ENCODE measurements at regions not wholly inside any gene's neighbourhood (a gene's known extent, or its start where the extent isn't known, plus 50 kb on each side); places are given as distances from the start of the nearest gene placed in this dataset.

- Histone ChIP-seq H3K4me1 (ENCODE audit: control insufficient read depth in 4 of 4, insufficient read depth in 4 of 4, low read length in 3 of 4) (peaks cover 1 to 16% (median 10%) of the 10 kb centered on the region in 4 donors), H3K9me3 (ENCODE audit: control insufficient read depth in 4 of 4, low read length in 3 of 4) (no peaks in the 10 kb centered on the region), H3K4me3 (ENCODE audit: low read depth in 1 of 3, low read length in 3 of 3) (no peak overlapping the region), H3K27me3 (ENCODE audit: control insufficient read depth in 4 of 4, insufficient read depth in 4 of 4, low read length in 3 of 4) (no peaks in the 10 kb centered on the region), H3K9ac (ENCODE audit: low read depth in 1 of 2, low read length in 2 of 2) (no peak overlapping the region), H3K27ac (ENCODE audit: low read depth in 1 of 2, low read length in 2 of 2) (peak overlapping the region in 1 of 2 donors; percentile 20), H3K36me3 (ENCODE audit: control insufficient read depth in 4 of 4, insufficient read depth in 3 of 4, low read depth in 1 of 4, low read length in 3 of 4) (no peaks in the 10 kb centered on the region)
- TF ChIP-seq HNF4A (conservative IDR thresholded peaks at IDR 0.05), result no peak
- TF ChIP-seq NR2F2 (IDR thresholded peaks at IDR 0.05), result peak; percentile 90
- peak; percentile 29 to 61 for TF ChIP-seq RXRA (IDR thresholded peaks at IDR 0.05)
- peak; percentile 12 to 54 for TF ChIP-seq RAD21 (IDR thresholded peaks at IDR 0.05)
- DNase-seq (ENCODE audit: low spot score), result no peak
- WGBS, result 64% methylated on average over 3 of the region's 3 CpGs
Measured at GRCh38 chr15:62920682-62921502, 121.7 kb upstream of the TPM1 start.

- H3K9me3 ChIP-seq (ENCODE audit: control insufficient read depth in 4 of 4, low read length in 3 of 4), result no peaks in the 10 kb centered on the region
- TF ChIP-seq TAF1 (conservative IDR thresholded peaks at IDR 0.05) (no peak), RAD21 (IDR thresholded peaks at IDR 0.05) (no peak), NR2F2 (IDR thresholded peaks at IDR 0.05) (peak; percentile 41), MAX (IDR thresholded peaks at IDR 0.05) (no peak), FOXA2 (IDR thresholded peaks at IDR 0.05) (no peak)
- DNase-seq (ENCODE audit: low spot score), result no peak
- no peak overlapping the region for H3K27ac ChIP-seq (ENCODE audit: low read depth in 1 of 2, low read length in 2 of 2)
- no peak overlapping the region for H3K4me3 ChIP-seq (ENCODE audit: low read depth in 1 of 3, low read length in 3 of 3)
- WGBS, result 75% methylated on average over 3 of the region's 3 CpGs
- H3K36me3 ChIP-seq (ENCODE audit: control insufficient read depth in 4 of 4, insufficient read depth in 3 of 4, low read depth in 1 of 4, low read length in 3 of 4), result no peaks in the 10 kb centered on the region
- H3K9ac ChIP-seq (ENCODE audit: low read depth in 1 of 2, low read length in 2 of 2), result no peak overlapping the region
- H3K27me3 ChIP-seq (ENCODE audit: control insufficient read depth in 4 of 4, insufficient read depth in 4 of 4, low read length in 3 of 4), result no peaks in the 10 kb centered on the region
- peaks cover 1 to 18% (median 10%) of the 10 kb centered on the region in 4 donors for H3K4me1 ChIP-seq (ENCODE audit: control insufficient read depth in 4 of 4, insufficient read depth in 4 of 4, low read length in 3 of 4)
Measured at GRCh38 chr15:62922514-62922913, 120.0 kb upstream of the TPM1 start.

GRCh38 chr15:62925875-62926274 lies 116.7 kb upstream of the TPM1 start:
- Histone ChIP-seq H3K9ac (ENCODE audit: low read depth in 1 of 2, low read length in 2 of 2) (no peak overlapping the region), H3K27me3 (ENCODE audit: control insufficient read depth in 4 of 4, insufficient read depth in 4 of 4, low read length in 3 of 4) (no peaks in the 10 kb centered on the region), H3K9me3 (ENCODE audit: control insufficient read depth in 4 of 4, low read length in 3 of 4) (no peaks in the 10 kb centered on the region), H3K36me3 (ENCODE audit: control insufficient read depth in 4 of 4, insufficient read depth in 3 of 4, low read depth in 1 of 4, low read length in 3 of 4) (no peaks in the 10 kb centered on the region), H3K27ac (ENCODE audit: low read depth in 1 of 2, low read length in 2 of 2) (no peak overlapping the region), H3K4me3 (ENCODE audit: low read depth in 1 of 3, low read length in 3 of 3) (no peak overlapping the region), H3K4me1 (ENCODE audit: control insufficient read depth in 4 of 4, insufficient read depth in 4 of 4, low read length in 3 of 4) (peaks cover 1 to 10% (median 5%) of the 10 kb centered on the region in 4 donors)
- TF ChIP-seq ZBTB33 (IDR thresholded peaks at IDR 0.05) (no peak), HNF4A (conservative IDR thresholded peaks at IDR 0.05) (peak; percentile 24 to 31), SP1 (IDR thresholded peaks at IDR 0.05) (no peak), FOXA1 (IDR thresholded peaks at IDR 0.05) (no peak), EGR1 (IDR thresholded peaks at IDR 0.05; ENCODE audit: low read depth in 2 of 2) (no peak), NR2F2 (IDR thresholded peaks at IDR 0.05) (no peak), TAF1 (conservative IDR thresholded peaks at IDR 0.05) (no peak), CTCF (IDR thresholded peaks at IDR 0.05; ENCODE audit: low read depth, low read length, missing input control) (no peak), RXRA (IDR thresholded peaks at IDR 0.05) (peak in 1 of 2 donors; percentile 23), HNF4G (IDR thresholded peaks at IDR 0.05) (no peak)
- WGBS, result 55% methylated on average over 8 of the region's 8 CpGs
- DNase-seq (ENCODE audit: low spot score), result no peak

Measured in liver (tissue), 8 donors.